ENCODE measurements at regions not wholly inside any gene's neighbourhood (a gene's known extent, or its start where the extent isn't known, plus 50 kb on each side); places are given as distances from the start of the nearest gene placed in this dataset.

- no peak for TF ChIP-seq CTCF (IDR thresholded peaks at IDR 0.05)
Measured at GRCh38 chr5:86866036-86866435, 248.3 kb downstream of the COX7C start.

GRCh38 chr5:86869268-86869667 is 251.5 kb downstream of the COX7C start:
- no peak overlapping the region for H3K27ac ChIP-seq
- no peak for TF ChIP-seq CTCF (IDR thresholded peaks at IDR 0.05)

More at GRCh38 chr5:86866036-86866435, 248.3 kb downstream of the COX7C start:
- Histone ChIP-seq H3K9me3 (no peaks in the 10 kb centered on the region), H3K27ac (no peak overlapping the region), H3K4me1 (no peaks in the 10 kb centered on the region), H3K36me3 (no peaks in the 10 kb centered on the region), H3K4me3 (no peak overlapping the region), H3K27me3 (no peaks in the 10 kb centered on the region)
- intact Hi-C loops (cut with DNase I), result no loop called here
- ATAC-seq, result no peak
- 71 to 90% methylated on average over 1 of the region's 1 CpG for WGBS, 2 donors
- DNase-seq, result no peak

GRCh38 chr5:86875539-86875938 is 257.8 kb downstream of the COX7C start:
- no peak overlapping the region for H3K4me3 ChIP-seq
- TF ChIP-seq CTCF (IDR thresholded peaks at IDR 0.05), result no peak
- DNase-seq (no peak), ATAC-seq (no peak)
- no peaks in the 10 kb centered on the region for H3K4me1 ChIP-seq
- intact Hi-C loops (cut with DNase I), result no loop called here
- no peaks in the 10 kb centered on the region for H3K36me3 ChIP-seq
- H3K27me3 ChIP-seq, result no peaks in the 10 kb centered on the region
- H3K9me3 ChIP-seq, result no peaks in the 10 kb centered on the region
- no peak overlapping the region for H3K27ac ChIP-seq
- 91 to 94% methylated on average over 2 of the region's 2 CpGs for WGBS, 2 donors

More at GRCh38 chr5:86869268-86869667, 251.5 kb downstream of the COX7C start:
- DNase-seq, result no peak
- intact Hi-C loops (cut with DNase I), result no loop called here
- no peaks in the 10 kb centered on the region for H3K27me3 ChIP-seq
- H3K4me1 ChIP-seq, result no peaks in the 10 kb centered on the region
- no peaks in the 10 kb centered on the region for H3K36me3 ChIP-seq
- WGBS, 2 donors, result 60 to 65% methylated on average over 2 of the region's 2 CpGs
- no peak for ATAC-seq
- no peaks in the 10 kb centered on the region for H3K9me3 ChIP-seq
- no peak overlapping the region for H3K4me3 ChIP-seq

- ATAC-seq, result no peak
- no peaks in the 10 kb centered on the region for H3K27me3 ChIP-seq
- H3K36me3 ChIP-seq, result no peaks in the 10 kb centered on the region
- no peak for DNase-seq
- H3K9me3 ChIP-seq, result no peaks in the 10 kb centered on the region
- TF ChIP-seq CTCF (IDR thresholded peaks at IDR 0.05), result no peak
- no peak overlapping the region for H3K27ac ChIP-seq
- intact Hi-C loops (cut with DNase I), result no loop called here
- peaks cover 0 to 11% (median 0%) of the 10 kb centered on the region in 9 donors for H3K4me1 ChIP-seq
- H3K4me3 ChIP-seq, result no peak overlapping the region
Measured at GRCh38 chr5:86878250-86878649, 260.5 kb downstream of the COX7C start.

GRCh38 chr5:86879086-86879485 is 261.3 kb downstream of the COX7C start:
- no peak for ATAC-seq

More at GRCh38 chr5:86879086-86879485, 261.3 kb downstream of the COX7C start:
- H3K4me1 ChIP-seq, result peaks cover 0 to 11% (median 0%) of the 10 kb centered on the region in 9 donors
- no peaks in the 10 kb centered on the region for H3K9me3 ChIP-seq
- DNase-seq, result no peak
- intact Hi-C loops (cut with DNase I), result no loop called here
- H3K4me3 ChIP-seq, result no peak overlapping the region
- H3K27ac ChIP-seq, result no peak overlapping the region
- H3K27me3 ChIP-seq, result no peaks in the 10 kb centered on the region
- no peak for TF ChIP-seq CTCF (IDR thresholded peaks at IDR 0.05)
- no peaks in the 10 kb centered on the region for H3K36me3 ChIP-seq

Data from heart right ventricle (tissue), 16 donors.